ENCODE measurements at regions not wholly inside any gene's neighbourhood (a gene's known extent, or its start where the extent isn't known, plus 50 kb on each side); places are given as distances from the start of the nearest gene placed in this dataset.

DNA sequence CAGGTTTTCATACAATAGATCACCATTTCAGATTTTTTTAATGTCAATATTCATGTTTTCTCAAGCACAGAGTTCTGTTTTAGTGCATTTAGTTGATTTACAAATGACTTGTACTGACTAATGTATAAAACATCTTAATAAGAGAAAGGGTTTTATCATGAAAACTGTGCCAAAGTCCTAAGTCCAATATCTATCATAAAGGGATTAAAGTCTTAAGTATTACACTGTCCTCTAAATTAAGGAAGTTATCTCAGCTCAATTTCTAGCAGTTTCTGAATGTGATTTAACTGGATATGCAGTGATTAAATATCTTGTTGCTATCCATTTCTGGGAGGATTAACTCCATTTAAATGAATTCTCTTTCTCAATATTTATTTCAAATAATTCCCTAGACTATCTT, 381.1 kb upstream of the CNTN4 start:
- Histone ChIP-seq H3K9me3 (ENCODE audit: control insufficient read depth, low read length) (peaks cover 4% of the 10 kb centered on the region), H2BK12ac (ENCODE audit: low read length in 2 of 2) (no peak overlapping the region), H3K18ac (ENCODE audit: low read depth in 1 of 2, low read length in 2 of 2) (no peak overlapping the region), H2BK15ac (ENCODE audit: low read depth, poor library complexity, severe bottlenecking) (no peak overlapping the region), H3K4me2 (ENCODE audit: low read length, poor library complexity, severe bottlenecking) (no peak overlapping the region), H3K36me3 (ENCODE audit: control insufficient read depth in 1 of 2, insufficient read depth in 2 of 2, low read depth in 1 of 2, low read length in 2 of 2) (no peaks in the 10 kb centered on the region), H2BK5ac (ENCODE audit: low read depth, low read length, poor library complexity, severe bottlenecking) (no peak overlapping the region), H3K27me3 (ENCODE audit: control insufficient read depth in 1 of 2, insufficient read depth in 1 of 2, low read length in 2 of 2) (no peaks in the 10 kb centered on the region), H3K4me1 (ENCODE audit: control insufficient read depth, insufficient read depth, low read depth, low read length) (no peaks in the 10 kb centered on the region), H4K8ac (ENCODE audit: low read length) (no peak overlapping the region), H4K91ac (ENCODE audit: low read length) (no peak overlapping the region), H3K79me1 (replicated peaks; ENCODE audit: low read length, poor library complexity, severe bottlenecking) (no peaks in the 10 kb centered on the region), H3K4ac (ENCODE audit: low read depth in 1 of 2, low read length in 2 of 2) (no peak overlapping the region), H2BK120ac (ENCODE audit: low read depth, low read length) (no peak overlapping the region), H3K27ac (ENCODE audit: low read length, poor library complexity, severe bottlenecking) (no peak overlapping the region), H3K4me3 (ENCODE audit: insufficient read depth in 1 of 2, low read depth in 1 of 2, low read length in 2 of 2) (no peak overlapping the region), H2AK5ac (ENCODE audit: low read length, severe bottlenecking) (no peak overlapping the region), H3K23ac (ENCODE audit: low read length in 2 of 2) (no peak overlapping the region), H3K9ac (ENCODE audit: low read length) (no peak overlapping the region), H3K14ac (ENCODE audit: low read length in 2 of 2) (no peak overlapping the region), H2AFZ (ENCODE audit: low read depth, low read length) (no peak overlapping the region)
- no peak for DNase-seq

DNA sequence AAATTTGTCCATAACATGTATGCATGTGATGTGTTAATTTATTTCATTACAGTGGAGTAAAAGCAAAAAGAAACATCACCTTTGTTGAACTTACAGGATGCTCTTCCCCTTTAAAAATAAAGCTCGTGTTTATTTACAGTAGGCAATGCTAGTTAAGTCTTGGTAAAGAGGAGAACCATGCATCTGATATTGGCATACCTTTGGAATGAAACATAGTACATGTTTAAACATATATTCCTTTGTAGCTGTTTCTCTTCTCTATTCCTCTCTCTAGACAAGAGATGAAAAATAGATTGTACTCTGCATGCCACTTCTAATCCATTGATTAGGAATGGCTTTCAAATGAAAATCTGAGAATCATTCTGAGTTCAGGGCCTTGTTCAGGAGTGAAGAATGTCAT, 374.9 kb upstream of the CNTN4 start:
- H3K36me3 ChIP-seq (ENCODE audit: control insufficient read depth in 1 of 2, insufficient read depth in 2 of 2, low read depth in 1 of 2, low read length in 2 of 2) = no peaks in the 10 kb centered on the region
- WGBS = no CpG with 5 or more reads among the region's 1 CpG
- no peak overlapping the region for H4K8ac ChIP-seq (ENCODE audit: low read length)
- H3K9ac ChIP-seq (ENCODE audit: low read length) = no peak overlapping the region
- no peaks in the 10 kb centered on the region for H3K79me1 ChIP-seq (replicated peaks; ENCODE audit: low read length, poor library complexity, severe bottlenecking)
- no peak overlapping the region for H3K27ac ChIP-seq (ENCODE audit: low read length, poor library complexity, severe bottlenecking)
- no peaks in the 10 kb centered on the region for H3K27me3 ChIP-seq (ENCODE audit: control insufficient read depth in 1 of 2, insufficient read depth in 1 of 2, low read length in 2 of 2)
- H3K4ac ChIP-seq (ENCODE audit: low read depth in 1 of 2, low read length in 2 of 2) = no peak overlapping the region
- H2BK15ac ChIP-seq (ENCODE audit: low read depth, poor library complexity, severe bottlenecking) = no peak overlapping the region
- no peak overlapping the region for H2AK5ac ChIP-seq (ENCODE audit: low read length, severe bottlenecking)
- H2BK5ac ChIP-seq (ENCODE audit: low read depth, low read length, poor library complexity, severe bottlenecking) = no peak overlapping the region
- no peak overlapping the region for H3K14ac ChIP-seq (ENCODE audit: low read length in 2 of 2)
- no peak overlapping the region for H3K18ac ChIP-seq (ENCODE audit: low read depth in 1 of 2, low read length in 2 of 2)
- H3K4me1 ChIP-seq (ENCODE audit: control insufficient read depth, insufficient read depth, low read depth, low read length) = no peaks in the 10 kb centered on the region
- H3K23ac ChIP-seq (ENCODE audit: low read length in 2 of 2) = no peak overlapping the region
- no peak overlapping the region for H2AFZ ChIP-seq (ENCODE audit: low read depth, low read length)
- no peak overlapping the region for H2BK120ac ChIP-seq (ENCODE audit: low read depth, low read length)
- no peak overlapping the region for H2BK12ac ChIP-seq (ENCODE audit: low read length in 2 of 2)
- no peak overlapping the region for H3K4me2 ChIP-seq (ENCODE audit: low read length, poor library complexity, severe bottlenecking)
- peaks cover 9% of the 10 kb centered on the region for H3K9me3 ChIP-seq (ENCODE audit: control insufficient read depth, low read length)
- DNase-seq = no peak
- no peak overlapping the region for H3K4me3 ChIP-seq (ENCODE audit: insufficient read depth in 1 of 2, low read depth in 1 of 2, low read length in 2 of 2)
- H4K91ac ChIP-seq (ENCODE audit: low read length) = no peak overlapping the region

DNA sequence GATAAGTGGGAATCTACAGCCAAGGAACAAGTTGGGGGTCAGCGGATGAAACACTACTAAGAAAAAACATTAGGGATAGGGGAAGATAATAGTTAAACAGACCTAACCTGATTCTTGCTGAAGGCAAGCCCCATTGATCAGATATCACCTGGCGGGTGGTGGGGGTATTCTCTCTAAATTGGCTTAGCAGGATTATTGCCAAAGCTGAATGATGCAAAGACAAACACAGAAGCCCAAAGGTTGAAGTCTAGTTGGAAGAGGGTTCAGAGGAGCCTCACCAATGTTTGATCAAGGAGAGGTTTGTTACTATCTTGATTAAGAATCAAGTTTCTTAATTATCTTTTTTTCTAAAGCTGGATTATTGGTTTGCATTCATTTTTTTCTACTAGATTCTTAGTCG, 371.9 kb upstream of the CNTN4 start:
- Histone ChIP-seq H3K4me2 (ENCODE audit: low read length, poor library complexity, severe bottlenecking) (no peak overlapping the region), H2BK5ac (ENCODE audit: low read depth, low read length, poor library complexity, severe bottlenecking) (no peak overlapping the region), H3K4me3 (ENCODE audit: insufficient read depth in 1 of 2, low read depth in 1 of 2, low read length in 2 of 2) (no peak overlapping the region), H3K23ac (ENCODE audit: low read length in 2 of 2) (no peak overlapping the region), H3K36me3 (ENCODE audit: control insufficient read depth in 1 of 2, insufficient read depth in 2 of 2, low read depth in 1 of 2, low read length in 2 of 2) (no peaks in the 10 kb centered on the region), H3K4ac (ENCODE audit: low read depth in 1 of 2, low read length in 2 of 2) (no peak overlapping the region), H3K4me1 (ENCODE audit: control insufficient read depth, insufficient read depth, low read depth, low read length) (no peaks in the 10 kb centered on the region), H2BK12ac (ENCODE audit: low read length in 2 of 2) (no peak overlapping the region), H2BK120ac (ENCODE audit: low read depth, low read length) (no peak overlapping the region), H4K91ac (ENCODE audit: low read length) (no peak overlapping the region), H3K27me3 (ENCODE audit: control insufficient read depth in 1 of 2, insufficient read depth in 1 of 2, low read length in 2 of 2) (no peaks in the 10 kb centered on the region), H2AK5ac (ENCODE audit: low read length, severe bottlenecking) (no peak overlapping the region), H3K27ac (ENCODE audit: low read length, poor library complexity, severe bottlenecking) (no peak overlapping the region), H3K79me1 (replicated peaks; ENCODE audit: low read length, poor library complexity, severe bottlenecking) (no peaks in the 10 kb centered on the region), H3K9me3 (ENCODE audit: control insufficient read depth, low read length) (peaks cover 16% of the 10 kb centered on the region), H3K14ac (ENCODE audit: low read length in 2 of 2) (no peak overlapping the region), H2AFZ (ENCODE audit: low read depth, low read length) (no peak overlapping the region), H4K8ac (ENCODE audit: low read length) (no peak overlapping the region), H3K9ac (ENCODE audit: low read length) (no peak overlapping the region), H3K18ac (ENCODE audit: low read depth in 1 of 2, low read length in 2 of 2) (no peak overlapping the region), H2BK15ac (ENCODE audit: low read depth, poor library complexity, severe bottlenecking) (no peak overlapping the region)
- no peak for DNase-seq
- 88% methylated on average over 3 of the region's 3 CpGs for WGBS

DNA sequence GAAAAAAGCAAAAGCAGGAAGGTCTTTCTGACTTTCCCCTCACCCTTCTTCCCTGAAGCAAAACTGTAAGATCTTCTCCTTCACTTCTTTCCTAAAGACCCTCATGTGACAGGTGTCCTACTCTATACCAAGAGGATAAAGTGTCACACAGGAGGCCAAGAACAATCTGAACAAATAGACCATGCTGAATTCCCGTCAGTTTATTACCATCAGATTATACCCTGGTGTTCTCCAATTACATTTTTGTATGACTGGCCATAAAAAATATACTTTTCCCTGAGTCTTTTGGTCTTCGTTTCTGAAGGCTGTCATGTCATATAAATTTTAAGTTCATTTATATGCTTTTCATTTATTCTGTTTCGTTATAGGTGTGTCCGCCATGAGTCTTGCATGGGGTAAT, 371.4 kb upstream of the CNTN4 start:
- no peak overlapping the region for H3K18ac ChIP-seq (ENCODE audit: low read depth in 1 of 2, low read length in 2 of 2)
- H2BK15ac ChIP-seq (ENCODE audit: low read depth, poor library complexity, severe bottlenecking) = no peak overlapping the region
- H3K9me3 ChIP-seq (ENCODE audit: control insufficient read depth, low read length) = peaks cover 15% of the 10 kb centered on the region
- no peak overlapping the region for H3K4me3 ChIP-seq (ENCODE audit: insufficient read depth in 1 of 2, low read depth in 1 of 2, low read length in 2 of 2)
- no peaks in the 10 kb centered on the region for H3K4me1 ChIP-seq (ENCODE audit: control insufficient read depth, insufficient read depth, low read depth, low read length)
- H4K8ac ChIP-seq (ENCODE audit: low read length) = no peak overlapping the region
- no peak overlapping the region for H3K23ac ChIP-seq (ENCODE audit: low read length in 2 of 2)
- H4K91ac ChIP-seq (ENCODE audit: low read length) = no peak overlapping the region
- H2AK5ac ChIP-seq (ENCODE audit: low read length, severe bottlenecking) = no peak overlapping the region
- H3K27ac ChIP-seq (ENCODE audit: low read length, poor library complexity, severe bottlenecking) = no peak overlapping the region
- no peaks in the 10 kb centered on the region for H3K27me3 ChIP-seq (ENCODE audit: control insufficient read depth in 1 of 2, insufficient read depth in 1 of 2, low read length in 2 of 2)
- H3K4ac ChIP-seq (ENCODE audit: low read depth in 1 of 2, low read length in 2 of 2) = no peak overlapping the region
- no peak overlapping the region for H3K4me2 ChIP-seq (ENCODE audit: low read length, poor library complexity, severe bottlenecking)
- H3K14ac ChIP-seq (ENCODE audit: low read length in 2 of 2) = no peak overlapping the region
- 96% methylated on average over 2 of the region's 4 CpGs for WGBS
- no peak for DNase-seq
- no peaks in the 10 kb centered on the region for H3K36me3 ChIP-seq (ENCODE audit: control insufficient read depth in 1 of 2, insufficient read depth in 2 of 2, low read depth in 1 of 2, low read length in 2 of 2)
- H2BK5ac ChIP-seq (ENCODE audit: low read depth, low read length, poor library complexity, severe bottlenecking) = no peak overlapping the region
- H3K9ac ChIP-seq (ENCODE audit: low read length) = no peak overlapping the region
- no peak overlapping the region for H2BK120ac ChIP-seq (ENCODE audit: low read depth, low read length)
- no peak overlapping the region for H2BK12ac ChIP-seq (ENCODE audit: low read length in 2 of 2)
- no peak overlapping the region for H2AFZ ChIP-seq (ENCODE audit: low read depth, low read length)
- H3K79me1 ChIP-seq (replicated peaks; ENCODE audit: low read length, poor library complexity, severe bottlenecking) = no peaks in the 10 kb centered on the region
